ENCODE measurements at regions not wholly inside any gene's neighbourhood (a gene's known extent, or its start where the extent isn't known, plus 50 kb on each side); places are given as distances from the start of the nearest gene placed in this dataset.

- CTCF ChIA-PET = no interaction called here
- Histone ChIP-seq H3K4me3 (ENCODE audit: low read depth, low read length) (no peak overlapping the region), H3K27me3 (ENCODE audit: control insufficient read depth, insufficient read depth, low read length) (no peaks in the 10 kb centered on the region), H3K36me3 (ENCODE audit: control insufficient read depth, insufficient read depth, low read length) (no peaks in the 10 kb centered on the region)
- no peak for TF ChIP-seq CTCF (IDR thresholded peaks at IDR 0.05; ENCODE audit: insufficient read depth, low read depth, low read length)
- no peak for DNase-seq (ENCODE audit: low read depth)
- POLR2A ChIA-PET = no interaction called here
Measured at GRCh38 chr12:60874091-60874490, 1278.3 kb downstream of the SLC16A7 start.

- Histone ChIP-seq H3K4me3 (ENCODE audit: low read depth, low read length) (no peak overlapping the region), H3K36me3 (ENCODE audit: control insufficient read depth, insufficient read depth, low read length) (no peaks in the 10 kb centered on the region), H3K27me3 (ENCODE audit: control insufficient read depth, insufficient read depth, low read length) (no peaks in the 10 kb centered on the region)
- TF ChIP-seq CTCF (IDR thresholded peaks at IDR 0.05; ENCODE audit: insufficient read depth, low read depth, low read length) = no peak
- DNase-seq (ENCODE audit: low read depth) = no peak
- CTCF ChIA-PET = no interaction called here
- POLR2A ChIA-PET = no interaction called here
Measured at GRCh38 chr12:60920841-60921495, 1325.1 kb downstream of the SLC16A7 start.

- ChIA-PET CTCF (no interaction called here), POLR2A (no interaction called here)
- no peaks in the 10 kb centered on the region for H3K27me3 ChIP-seq (ENCODE audit: control insufficient read depth, insufficient read depth, low read length)
- H3K4me3 ChIP-seq (ENCODE audit: low read depth, low read length) = no peak overlapping the region
- H3K36me3 ChIP-seq (ENCODE audit: control insufficient read depth, insufficient read depth, low read length) = no peaks in the 10 kb centered on the region
- TF ChIP-seq CTCF (IDR thresholded peaks at IDR 0.05; ENCODE audit: insufficient read depth, low read depth, low read length) = no peak
- DNase-seq (ENCODE audit: low read depth) = no peak
Measured at GRCh38 chr12:60921541-60921940, 1325.7 kb downstream of the SLC16A7 start.

GRCh38 chr12:60926256-60926655 lies 1330.4 kb downstream of the SLC16A7 start:
- POLR2A ChIA-PET = no interaction called here

GRCh38 chr12:60930151-60930550 lies 1330.1 kb upstream of the USP15 start:
- Histone ChIP-seq H3K27me3 (ENCODE audit: control insufficient read depth, insufficient read depth, low read length) (no peaks in the 10 kb centered on the region), H3K36me3 (ENCODE audit: control insufficient read depth, insufficient read depth, low read length) (no peaks in the 10 kb centered on the region), H3K4me3 (ENCODE audit: low read depth, low read length) (no peak overlapping the region)
- CTCF ChIA-PET = no interaction called here
- TF ChIP-seq CTCF (IDR thresholded peaks at IDR 0.05; ENCODE audit: insufficient read depth, low read depth, low read length) = no peak
- POLR2A ChIA-PET = no interaction called here
- DNase-seq (ENCODE audit: low read depth) = no peak

More at GRCh38 chr12:60926256-60926655, 1330.4 kb downstream of the SLC16A7 start:
- H3K4me3 ChIP-seq (ENCODE audit: low read depth, low read length) = no peak overlapping the region
- H3K27me3 ChIP-seq (ENCODE audit: control insufficient read depth, insufficient read depth, low read length) = no peaks in the 10 kb centered on the region
- CTCF ChIA-PET = no interaction called here
- no peaks in the 10 kb centered on the region for H3K36me3 ChIP-seq (ENCODE audit: control insufficient read depth, insufficient read depth, low read length)
- DNase-seq (ENCODE audit: low read depth) = no peak
- TF ChIP-seq CTCF (IDR thresholded peaks at IDR 0.05; ENCODE audit: insufficient read depth, low read depth, low read length) = no peak

All from BJ (cell line).